Fibroblast of skin of left biceps (primary cell): ENCODE measurements at regions not wholly inside any gene's neighbourhood (a gene's known extent, or its start where the extent isn't known, plus 50 kb on each side); places are given as distances from the start of the nearest gene placed in this dataset.
"Not testable (repeated sequence)": the region's sequence is repeated elsewhere in the genome, so short reads cannot be mapped to it uniquely, and the experiment has no call there.

Experiments
- DNase-seq, 2 experiments: peaks; one replicate each; pipeline ENCODE4 v3.0.0-alpha.2; 2013; ENCODE audit warnings: low read depth in 2 of 2

DNA sequence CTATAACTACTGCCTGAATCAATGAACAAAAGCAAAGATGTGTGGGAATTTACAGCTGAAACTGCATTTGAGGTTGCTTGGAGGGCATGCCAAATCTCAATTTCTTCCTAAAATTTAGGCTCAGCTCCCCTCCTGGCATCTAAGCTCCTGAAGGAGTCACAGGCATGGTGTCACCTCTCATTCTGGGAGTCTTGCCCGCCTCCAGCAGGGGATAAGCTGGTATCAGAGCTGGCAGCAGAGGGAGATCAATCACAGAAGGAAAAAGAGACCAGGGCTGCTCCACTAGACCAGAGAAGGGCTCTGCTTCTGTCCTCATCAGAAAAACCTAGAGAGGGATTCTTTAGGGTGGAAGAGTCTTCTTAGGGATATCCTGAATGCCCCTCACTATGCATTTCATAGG lies 150.4 kb upstream of the SLC6A11 start:
- no peak for DNase-seq

DNA sequence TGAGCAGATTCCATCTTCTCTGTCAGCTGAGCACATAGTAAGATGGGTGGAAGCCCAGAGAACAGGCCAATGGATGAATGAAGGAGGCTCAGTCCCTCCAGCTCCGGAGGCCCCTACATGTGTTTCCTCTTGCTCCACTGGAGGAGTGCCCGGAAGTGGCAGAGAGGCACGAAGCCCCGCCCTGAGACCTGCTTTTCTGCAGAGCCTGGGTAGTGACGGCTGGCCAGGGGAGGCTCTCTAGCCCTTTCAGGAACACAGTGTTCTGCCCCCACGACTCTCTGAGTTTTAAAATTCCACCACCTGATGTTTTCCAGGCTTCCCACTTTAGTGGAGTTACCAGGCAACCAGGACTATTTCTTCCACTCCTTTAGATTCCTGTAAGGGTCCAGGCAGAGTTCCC lies 149.4 kb upstream of the SLC6A11 start:
- DNase-seq, result no peak

DNA sequence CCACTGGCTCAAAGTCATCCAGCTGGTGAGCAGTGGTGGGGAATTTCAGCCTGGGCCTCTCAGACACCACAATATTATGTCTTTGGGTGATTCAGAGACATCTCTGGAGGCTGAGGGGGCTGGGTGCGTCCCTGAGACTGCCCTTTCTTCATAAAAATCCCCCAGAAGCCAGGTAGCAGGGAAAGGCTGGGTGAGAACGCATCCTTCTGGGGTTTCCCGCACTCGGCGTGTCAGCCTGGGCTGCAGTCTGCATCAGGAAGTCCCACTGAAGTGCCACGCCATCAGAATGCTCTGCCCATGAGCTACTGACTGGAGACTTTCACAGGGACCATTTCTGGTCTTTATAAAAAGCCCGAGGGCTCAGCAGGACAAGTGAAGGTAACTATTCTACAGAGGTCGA lies 148.8 kb upstream of the SLC6A11 start:
- no peak for DNase-seq

DNA sequence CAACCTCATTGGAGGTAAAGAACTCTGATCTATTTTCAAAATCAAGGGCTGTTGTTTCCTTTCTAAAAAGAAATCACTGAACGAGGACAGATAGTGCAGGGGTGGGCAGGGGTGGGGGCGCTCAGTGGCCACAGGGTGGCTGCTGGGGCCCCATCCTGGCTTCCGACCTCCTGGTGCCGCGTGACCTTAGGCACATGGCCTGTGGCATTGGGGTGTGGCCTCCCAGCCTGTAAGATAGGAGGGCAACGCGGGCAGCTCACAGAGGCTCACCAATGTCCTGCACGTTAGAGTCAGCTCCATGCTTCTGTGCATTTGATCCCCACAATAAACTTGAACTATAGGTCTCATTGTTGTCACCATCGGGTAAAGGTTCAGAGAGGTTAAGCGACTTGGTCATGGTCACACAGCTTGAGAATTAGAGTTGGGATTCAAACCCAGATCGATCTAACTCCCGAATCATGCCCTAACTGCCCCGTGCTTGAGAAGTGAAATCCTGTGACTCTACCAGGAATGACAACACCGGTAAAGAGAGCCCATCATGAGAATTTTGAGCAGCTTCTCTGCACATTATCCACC lies 148.0 kb upstream of the SLC6A11 start:
- DNase-seq, result no peak

DNA sequence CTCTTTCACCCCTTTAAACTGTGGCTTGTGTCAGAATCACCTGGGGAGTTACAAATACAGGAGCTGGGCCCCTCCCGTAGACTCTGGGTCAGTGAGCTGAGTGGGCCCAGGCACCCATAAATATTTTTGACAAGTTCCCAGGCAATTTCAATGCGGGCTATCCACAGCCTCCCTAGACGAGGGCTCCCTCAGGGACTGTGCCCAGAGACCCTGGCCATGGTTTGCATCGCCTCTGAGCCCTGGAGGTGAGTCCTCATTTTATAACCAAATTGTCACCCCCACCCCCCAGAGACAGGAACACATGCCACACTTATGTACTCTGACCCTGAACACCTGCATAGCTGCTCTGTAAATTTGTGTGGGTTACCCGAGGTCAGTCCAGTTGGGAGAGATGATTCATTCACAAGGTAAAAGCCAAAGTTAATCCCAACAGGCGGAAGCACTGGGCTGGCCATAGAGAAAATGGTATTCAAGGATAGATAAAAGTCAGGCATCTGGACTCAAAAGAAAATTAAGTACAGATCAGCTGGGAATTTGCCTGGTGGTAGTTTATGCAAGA lies 146.5 kb upstream of the SLC6A11 start:
- DNase-seq, result no peak

DNA sequence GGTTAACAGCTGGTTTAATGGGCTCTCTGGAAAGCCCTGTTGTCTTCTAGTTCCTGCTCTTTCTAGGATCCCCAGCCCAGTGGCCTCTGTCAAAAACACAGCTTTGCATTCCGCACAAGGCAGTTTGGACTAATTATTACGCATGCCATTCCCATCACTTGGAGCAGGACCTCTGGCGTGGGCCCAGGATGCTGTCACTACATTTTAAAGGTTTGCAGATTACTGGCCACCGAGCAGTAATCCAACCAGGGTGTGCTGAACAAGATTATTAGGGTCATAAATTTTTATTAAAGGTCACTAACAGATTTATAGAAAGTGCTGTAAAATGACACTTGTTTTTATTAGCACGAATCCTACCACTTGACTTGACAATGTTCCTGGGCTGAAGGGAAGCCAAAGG lies 143.6 kb upstream of the SLC6A11 start:
- DNase-seq, result no peak

DNA sequence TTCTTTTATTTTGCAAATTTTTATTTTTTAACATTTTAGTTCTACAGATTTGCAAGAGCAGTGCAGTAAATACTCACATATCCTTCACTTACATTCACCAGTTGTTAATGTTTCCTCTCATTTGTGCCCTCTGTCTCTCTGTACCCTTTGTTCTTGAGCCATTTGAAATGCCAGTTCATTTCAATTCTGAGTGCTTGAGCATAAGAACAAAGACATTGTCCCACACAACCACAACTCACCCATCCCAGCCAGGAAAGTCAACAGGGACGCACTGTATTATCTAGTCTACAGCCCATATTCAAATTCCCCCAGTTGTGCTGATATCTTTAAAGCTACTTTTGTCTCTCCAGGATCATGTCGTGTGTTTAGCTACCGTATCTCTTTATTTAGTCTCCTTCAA lies 141.4 kb upstream of the SLC6A11 start:
- DNase-seq, result no peak

DNA sequence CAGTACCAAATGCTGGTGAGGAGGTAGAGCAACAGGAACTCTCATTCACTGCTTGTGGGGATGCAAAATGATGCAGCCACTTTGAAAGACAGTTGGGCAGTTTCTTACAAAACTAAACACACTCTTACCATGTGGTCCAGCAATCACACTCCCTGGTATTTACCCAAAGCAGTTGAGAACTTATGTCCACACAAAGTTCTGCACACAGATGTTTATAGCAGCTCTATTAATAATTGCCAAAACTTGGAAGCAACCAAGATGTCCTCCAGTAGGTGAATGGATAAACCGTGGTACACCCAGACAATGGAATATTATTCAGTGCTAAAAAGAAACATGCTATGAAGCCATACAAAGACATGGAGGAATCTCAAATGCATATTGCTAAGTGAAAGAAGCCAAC lies 139.1 kb upstream of the SLC6A11 start:
- DNase-seq, result no peak

DNA sequence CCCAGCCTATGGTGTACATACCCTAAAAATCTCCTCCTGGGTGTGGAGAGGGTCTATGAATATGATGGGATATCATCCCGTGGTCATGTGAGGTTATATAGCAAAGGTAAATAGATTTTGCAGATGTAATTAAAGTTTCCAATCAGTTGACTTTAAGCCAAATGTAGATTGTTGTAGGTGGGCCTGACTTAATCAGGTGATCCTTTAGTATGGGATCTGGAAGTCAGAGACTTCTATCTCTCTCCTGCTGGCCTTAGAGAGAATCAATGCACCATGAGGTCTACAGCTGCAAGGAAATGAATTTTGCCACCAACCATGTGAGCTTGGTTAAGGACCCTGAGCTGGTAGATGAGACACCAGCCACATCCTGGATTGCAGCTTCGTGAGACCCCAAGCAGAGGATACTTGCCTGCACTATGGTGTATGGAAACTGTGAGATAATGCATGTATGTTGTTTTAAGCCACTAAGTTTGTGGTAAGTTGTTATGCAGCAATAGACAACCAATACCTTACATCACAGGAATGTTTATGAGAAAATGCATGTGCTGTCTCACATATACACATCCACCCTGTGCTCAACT lies 137.1 kb upstream of the SLC6A11 start:
- DNase-seq, result no peak

DNA sequence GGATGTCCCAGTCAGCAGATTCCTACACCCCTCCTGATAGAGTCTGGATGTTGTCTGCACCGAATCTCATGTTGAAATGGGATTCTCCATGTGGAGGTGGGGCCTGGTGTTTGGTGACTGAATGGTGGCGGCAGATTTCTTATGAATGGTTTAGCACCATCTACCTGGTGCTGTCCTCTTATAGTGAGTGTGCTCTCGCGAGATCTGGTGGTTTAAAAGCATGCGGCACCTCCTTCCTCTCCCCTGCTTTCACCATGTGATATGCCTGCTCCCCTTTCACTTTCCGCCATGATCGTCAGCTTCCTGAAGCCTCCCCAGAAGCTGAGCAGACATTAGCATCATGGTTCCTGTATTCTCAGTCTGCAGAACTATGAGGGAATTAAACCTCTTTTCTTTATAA lies 135.2 kb upstream of the SLC6A11 start:
- no peak for DNase-seq

DNA sequence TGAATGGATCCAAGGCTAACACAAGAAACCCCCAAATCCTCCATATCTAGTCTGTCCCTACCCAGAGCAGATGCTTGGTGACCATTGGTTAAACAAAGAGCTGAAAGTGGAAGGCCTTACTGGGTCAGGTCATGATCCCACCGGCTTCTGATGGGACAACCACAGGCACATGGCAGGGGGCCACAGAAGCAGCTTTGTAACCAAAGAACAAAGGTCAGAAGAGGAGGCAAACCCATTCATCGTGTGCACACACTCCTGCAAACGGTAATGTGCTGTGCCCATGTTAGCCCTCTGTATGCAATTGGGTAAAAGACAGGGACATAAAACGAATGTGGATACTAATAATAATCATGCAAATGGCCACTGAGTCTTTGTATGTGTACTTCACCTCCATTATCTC lies 133.3 kb upstream of the SLC6A11 start:
- no peak for DNase-seq

DNA sequence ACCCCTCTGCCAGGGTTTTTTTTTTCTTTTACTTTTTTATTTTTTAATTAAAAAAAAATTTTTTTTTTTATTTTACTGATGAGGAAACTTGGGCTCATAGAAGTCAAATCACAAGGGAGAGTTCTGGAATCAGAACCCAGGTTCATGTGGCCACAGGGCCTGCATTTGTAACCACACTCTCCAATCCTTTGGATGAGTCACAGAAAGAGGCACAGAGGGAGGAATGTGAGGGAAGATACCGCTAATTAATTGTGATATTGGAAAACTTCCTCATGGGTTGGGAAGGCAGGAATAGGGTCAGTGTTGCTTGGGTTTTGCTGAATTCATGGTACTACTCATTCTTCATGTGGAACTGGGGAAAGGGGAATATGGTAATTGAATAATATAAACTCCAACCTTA lies 132.9 kb upstream of the SLC6A11 start:
- no peak for DNase-seq

DNA sequence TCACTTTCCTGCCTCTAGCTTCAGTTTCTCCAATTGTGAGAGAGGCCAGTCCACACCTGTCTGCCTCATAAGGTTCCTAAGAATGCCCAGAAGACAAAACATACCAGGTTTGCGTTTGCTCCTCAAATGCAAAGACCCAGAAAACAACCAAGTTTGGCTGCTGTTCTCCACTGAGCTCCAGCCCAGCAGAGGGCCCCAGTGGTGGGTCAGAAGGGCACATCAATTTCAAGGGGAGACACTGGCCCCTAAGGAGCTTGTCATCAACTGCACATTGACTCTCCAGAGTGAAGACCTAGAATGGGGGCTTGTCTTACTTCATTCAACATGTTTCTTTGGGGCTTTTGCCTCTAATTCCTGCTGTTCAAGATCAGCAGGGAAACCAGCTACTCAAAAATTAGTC lies 127.9 kb upstream of the SLC6A11 start:
- no peak for DNase-seq

DNA sequence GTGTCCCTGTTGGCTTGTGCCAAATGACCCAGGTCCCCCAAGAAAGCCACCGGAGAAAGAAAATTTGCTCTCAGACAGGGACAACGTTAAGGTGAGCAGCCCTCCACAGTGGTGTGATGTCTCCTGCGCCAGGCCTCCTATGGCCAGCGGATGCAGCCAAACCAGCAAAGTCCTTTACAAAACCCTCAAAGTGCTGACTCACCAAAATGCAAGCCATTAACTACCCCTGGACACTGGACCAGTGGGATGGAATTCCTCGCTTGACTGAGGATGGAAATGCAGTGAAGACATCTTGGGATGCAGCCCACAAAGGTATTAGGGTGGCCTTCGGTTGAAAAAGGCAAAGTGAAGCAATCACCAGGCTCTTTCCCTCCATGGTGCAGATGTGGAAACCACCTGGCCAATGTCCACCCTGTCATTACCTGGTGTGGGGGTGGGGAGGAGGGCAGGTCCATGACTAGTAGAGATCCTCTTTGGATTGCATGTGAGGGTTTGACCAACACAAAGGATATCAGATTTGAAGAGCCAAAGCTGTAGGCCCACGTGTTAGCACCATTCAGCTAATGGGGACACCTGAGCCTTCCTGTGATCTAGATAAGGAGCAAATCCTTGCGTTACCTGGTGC lies 127.4 kb upstream of the SLC6A11 start:
- DNase-seq, result no peak

DNA sequence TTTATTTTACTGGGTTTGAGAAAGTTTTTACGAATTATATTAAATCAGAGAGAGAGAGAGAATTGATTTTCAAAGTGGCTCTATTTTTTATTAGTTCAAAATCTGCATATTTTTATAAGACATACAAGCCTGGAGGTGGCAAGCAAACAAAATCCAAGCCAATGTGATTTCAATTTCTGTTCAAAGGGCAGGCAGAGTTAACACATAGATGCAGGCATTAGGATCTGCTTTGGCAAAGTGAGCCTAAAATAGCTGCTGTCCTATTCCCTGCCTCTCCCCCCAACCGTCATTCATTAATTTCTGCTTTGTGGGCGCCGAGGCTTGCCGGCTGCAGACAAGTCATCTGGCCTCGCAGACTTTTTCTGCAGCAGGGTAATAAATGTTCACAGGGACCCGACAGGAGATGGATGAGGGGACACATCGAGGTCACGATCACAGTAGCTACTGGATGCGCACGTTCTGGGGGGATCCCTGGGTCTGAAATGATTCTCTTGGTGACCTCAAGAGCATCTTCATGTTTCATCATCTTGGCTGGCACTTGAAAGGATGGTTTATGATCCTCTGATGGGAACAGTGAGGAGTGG lies 123.9 kb upstream of the SLC6A11 start:
- DNase-seq, result no peak

DNA sequence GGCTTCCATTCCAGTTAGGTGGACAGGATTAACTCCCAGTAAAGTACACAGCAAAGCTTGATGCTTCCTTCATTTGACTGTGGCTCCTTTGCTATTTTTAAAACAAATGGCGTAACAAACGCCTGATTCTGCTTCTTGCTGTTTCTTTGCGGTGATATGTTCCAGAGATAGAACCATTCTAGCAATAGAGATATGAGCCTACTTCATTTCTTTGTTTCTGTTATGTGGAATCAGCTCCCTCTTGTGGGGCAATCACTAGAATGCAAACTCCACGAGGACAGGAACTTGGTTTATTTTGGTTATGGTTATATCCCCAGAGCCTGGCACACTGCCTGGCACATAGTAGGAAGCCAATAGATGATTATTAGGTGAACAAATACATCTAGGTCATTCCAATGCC lies 122.6 kb upstream of the SLC6A11 start:
- DNase-seq, result no peak

DNA sequence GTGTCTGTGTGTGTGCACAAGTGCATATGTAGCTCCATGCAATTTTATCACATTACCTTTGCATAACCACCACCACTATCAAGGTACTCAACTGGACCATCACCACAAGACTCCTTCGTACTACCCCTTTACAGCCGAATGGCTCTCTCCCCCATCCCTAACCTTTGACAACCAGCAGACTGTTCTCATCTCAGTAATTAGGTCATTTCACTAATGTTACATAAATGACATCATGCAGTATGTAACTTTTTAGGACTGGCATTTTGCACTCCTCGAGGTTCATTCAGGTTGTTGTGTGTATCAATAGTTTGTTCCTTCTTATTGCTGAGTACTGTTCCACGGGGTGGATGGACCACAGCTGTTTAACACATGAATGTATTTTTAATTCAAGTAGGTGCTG lies 121.8 kb upstream of the SLC6A11 start:
- DNase-seq, result no peak

DNA sequence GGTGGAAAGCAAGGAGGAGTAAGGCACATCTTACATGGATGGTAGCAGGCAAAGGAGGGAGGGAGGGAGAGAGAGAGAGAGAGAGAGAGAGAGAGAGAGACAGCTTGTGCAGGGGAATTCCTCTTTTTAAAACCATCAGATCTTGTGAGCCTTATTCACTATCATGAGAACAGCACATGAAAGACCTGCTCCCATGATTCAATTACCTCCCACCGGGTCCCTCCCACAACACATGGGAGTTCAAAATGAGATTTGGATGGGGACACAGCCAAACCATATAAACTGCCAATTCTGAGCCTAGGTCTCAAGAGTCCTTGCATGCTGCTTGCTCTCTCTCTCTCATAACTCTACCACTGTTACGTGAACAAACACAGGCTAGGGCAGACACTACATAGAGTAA lies 120.8 kb upstream of the SLC6A11 start:
- DNase-seq, result not testable (repeated sequence)

DNA sequence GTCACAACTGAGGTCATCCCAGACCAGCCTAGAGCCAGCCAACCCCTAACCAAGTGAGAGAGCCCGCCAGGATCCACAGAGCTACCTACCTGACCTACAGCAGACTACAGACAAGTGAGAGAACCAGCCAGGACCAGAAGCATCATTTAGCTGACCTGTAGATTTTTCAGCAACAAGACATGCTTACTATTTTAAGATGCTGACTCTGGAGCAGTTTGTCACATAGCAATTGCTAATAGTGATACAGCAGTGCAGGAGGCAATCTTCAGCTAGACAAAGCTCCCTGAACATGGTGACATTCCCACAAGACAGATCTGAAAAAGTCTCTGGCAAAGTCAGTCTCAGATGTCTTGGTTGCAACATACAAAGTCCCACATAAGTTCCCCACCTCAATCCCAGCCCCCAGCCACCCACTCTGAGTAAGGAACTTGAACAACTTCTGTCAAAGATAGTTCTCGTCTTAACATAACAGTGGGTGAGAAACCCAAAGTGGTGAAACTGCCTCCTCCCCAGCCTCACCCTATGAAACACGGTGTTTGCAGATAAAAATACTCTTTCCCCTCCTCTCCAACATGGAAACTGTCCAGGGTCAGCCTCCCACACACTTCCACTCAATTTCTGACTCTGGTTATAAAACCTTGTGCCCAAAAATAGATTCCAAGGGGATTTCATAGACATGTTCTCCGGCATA lies 120.3 kb upstream of the SLC6A11 start:
- no peak for DNase-seq

DNA sequence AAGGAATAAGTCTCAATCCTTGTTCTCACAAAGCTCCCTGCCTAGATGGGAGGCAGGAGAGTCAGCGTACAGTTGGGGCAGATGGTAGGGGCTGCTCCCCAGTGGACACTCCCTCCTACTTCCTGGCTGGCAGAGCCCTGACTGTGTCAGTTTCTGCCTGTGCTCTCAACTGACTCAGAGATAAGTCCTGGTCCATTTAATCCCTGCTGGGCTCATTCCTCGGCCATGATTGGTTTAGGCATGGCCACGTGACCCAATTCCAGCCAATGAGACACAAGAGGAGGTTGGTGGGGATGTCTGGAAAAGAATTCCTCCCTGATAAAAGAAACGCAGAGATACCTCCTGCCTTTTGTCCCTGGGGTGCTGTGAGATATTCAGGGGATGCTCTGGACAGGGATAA lies 118.1 kb upstream of the SLC6A11 start:
- DNase-seq, result no peak

DNA sequence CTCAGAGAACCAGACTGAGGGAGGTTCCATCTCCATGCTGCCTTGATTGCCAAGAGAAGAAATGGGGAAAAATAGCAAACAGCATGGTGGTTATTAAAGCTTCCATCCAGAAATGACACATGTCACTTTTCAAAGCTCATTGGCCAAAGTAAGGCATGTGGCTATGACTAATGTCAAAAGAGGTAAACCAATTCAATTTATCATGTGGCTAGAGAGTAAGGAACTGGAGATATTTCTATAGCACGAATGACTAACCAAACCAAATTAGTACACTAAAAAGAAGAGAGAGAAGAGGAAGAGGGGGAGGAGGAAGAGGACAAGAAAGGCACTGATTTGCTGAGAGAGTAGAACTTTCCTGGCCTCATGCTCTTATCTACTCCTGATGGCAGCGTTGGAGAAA lies 115.2 kb upstream of the SLC6A11 start:
- no peak for DNase-seq

DNA sequence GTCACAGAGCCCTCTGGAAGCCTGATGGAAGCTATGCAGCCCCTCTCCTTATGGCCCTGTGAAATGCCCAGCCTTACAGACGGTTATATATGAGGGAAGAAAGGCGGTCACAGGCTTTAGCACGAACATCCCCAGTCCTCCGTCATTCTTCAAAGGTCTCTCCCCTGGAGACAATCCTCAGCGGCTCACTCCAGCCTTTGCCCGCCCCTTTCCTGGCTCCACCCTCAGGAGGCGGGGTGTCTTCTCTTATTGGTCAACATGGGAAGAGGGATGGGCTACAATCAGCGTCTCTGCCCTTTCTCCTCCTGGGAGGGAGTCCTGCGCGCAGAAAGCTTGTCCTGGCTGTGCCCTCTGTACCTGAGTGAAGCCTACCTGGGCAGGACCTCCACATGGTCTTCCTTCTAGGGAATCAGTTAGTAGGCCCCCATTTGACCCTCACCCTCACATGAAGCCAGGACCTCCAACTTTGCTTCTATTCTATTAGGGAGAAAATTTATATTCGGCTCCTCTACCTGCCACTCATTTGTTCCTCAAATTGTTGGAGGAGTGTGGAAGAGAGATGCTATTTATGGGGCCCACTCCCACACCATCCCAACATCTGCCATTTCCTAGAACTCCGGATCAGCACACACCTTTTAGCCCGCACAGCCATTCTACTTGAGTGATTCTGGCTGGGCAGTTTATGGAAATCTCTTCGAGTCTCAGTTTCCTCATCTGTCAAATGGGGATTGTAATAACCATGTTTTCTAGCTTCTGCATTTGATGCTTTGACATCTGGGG lies 112.9 kb upstream of the SLC6A11 start:
- no peak for DNase-seq
